HFF-Myc (cell line): ENCODE measurements at regions not wholly inside any gene's neighbourhood (a gene's known extent, or its start where the extent isn't known, plus 50 kb on each side); places are given as distances from the start of the nearest gene placed in this dataset.

Source experiments
- DNase-seq: peaks from one replicate; pipeline ENCODE4 v3.0.0-alpha.2; 2011; ENCODE audit warnings: low read depth; ENCODE audit errors: extremely low read depth
- H3K4me3 ChIP-seq: replicated peaks from 2 replicates; pipeline ENCODE4 v1.5.1; 2011; ENCODE audit warnings: low read depth, mild to moderate bottlenecking, control low read depth, low read length
- CTCF ChIP-seq: IDR thresholded peaks from 2 replicates; pipeline ENCODE4 v1.5.1; 2012; ENCODE audit warnings: mild to moderate bottlenecking, low read depth, low read length, control low read depth; ENCODE audit errors: missing control alignments

- no peak for DNase-seq
- H3K4me3 ChIP-seq: no peak overlapping the region
Observed at GRCh38 chr12:94815958-94816357, 165.6 kb upstream of the TMCC3 start.

GRCh38 chr12:94815450-94815849, 165.1 kb upstream of the TMCC3 start:
- no peak for TF ChIP-seq CTCF
- DNase-seq: no peak
- no peak overlapping the region for H3K4me3 ChIP-seq

More at GRCh38 chr12:94815958-94816357, 165.6 kb upstream of the TMCC3 start:
- no peak for TF ChIP-seq CTCF

- DNase-seq: no peak
- H3K4me3 ChIP-seq: no peak overlapping the region
- TF ChIP-seq CTCF: no peak
Observed at GRCh38 chr12:94813314-94813713, 163.0 kb upstream of the TMCC3 start.

- no peak overlapping the region for H3K4me3 ChIP-seq
- TF ChIP-seq CTCF: no peak
- no peak for DNase-seq
Observed at GRCh38 chr12:94812345-94812744, 162.0 kb upstream of the TMCC3 start.

GRCh38 chr12:94811611-94812010, 161.3 kb upstream of the TMCC3 start:
- no peak for DNase-seq
- TF ChIP-seq CTCF: no peak
- no peak overlapping the region for H3K4me3 ChIP-seq

- no peak overlapping the region for H3K4me3 ChIP-seq
- no peak for TF ChIP-seq CTCF
- DNase-seq: no peak
Observed at GRCh38 chr12:94807951-94808350, 157.6 kb upstream of the TMCC3 start.

- H3K4me3 ChIP-seq: no peak overlapping the region
- DNase-seq: no peak
- no peak for TF ChIP-seq CTCF
Observed at GRCh38 chr12:94806617-94807016, 156.3 kb upstream of the TMCC3 start.
